Hematopoietic multipotent progenitor cell treated with erythropoietin and hydrocortisone succinate and interleukin-3 and kit ligand, for 8 days (in vitro differentiated cells): ENCODE measurements at regions not wholly inside any gene's neighbourhood (a gene's known extent, or its start where the extent isn't known, plus 50 kb on each side); places are given as distances from the start of the nearest gene placed in this dataset.
A peak's percentile ranks its signal among the peaks of the same experiment; 100 is the strongest.
"Not testable (repeated sequence)": the region's sequence is repeated elsewhere in the genome, so short reads cannot be mapped to it uniquely, and the experiment has no call there.

Source experiments
- DNase-seq: peaks from one replicate; pipeline ENCODE4 v3.0.0-alpha.2; 2015

DNA sequence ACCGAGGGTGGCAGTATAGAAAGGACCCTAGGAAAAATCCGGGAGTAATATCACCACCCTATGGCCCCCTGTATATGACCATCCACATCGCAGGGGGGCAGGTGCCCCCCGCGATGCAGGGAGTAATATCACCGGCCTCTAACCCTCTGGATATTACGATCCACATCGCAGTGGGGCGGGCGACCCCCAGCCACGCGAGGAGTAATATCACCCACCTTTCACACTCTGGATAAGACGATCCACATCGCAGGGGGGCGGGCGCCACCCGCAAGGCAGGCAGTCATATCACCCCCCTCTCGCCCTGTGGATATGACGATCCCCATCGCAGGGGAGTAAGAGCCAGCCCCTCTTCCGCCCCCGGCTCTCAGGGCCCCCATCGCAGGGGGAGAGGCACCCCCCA, 76.7 kb upstream of the RUBCNL start:
- no peak for DNase-seq

DNA sequence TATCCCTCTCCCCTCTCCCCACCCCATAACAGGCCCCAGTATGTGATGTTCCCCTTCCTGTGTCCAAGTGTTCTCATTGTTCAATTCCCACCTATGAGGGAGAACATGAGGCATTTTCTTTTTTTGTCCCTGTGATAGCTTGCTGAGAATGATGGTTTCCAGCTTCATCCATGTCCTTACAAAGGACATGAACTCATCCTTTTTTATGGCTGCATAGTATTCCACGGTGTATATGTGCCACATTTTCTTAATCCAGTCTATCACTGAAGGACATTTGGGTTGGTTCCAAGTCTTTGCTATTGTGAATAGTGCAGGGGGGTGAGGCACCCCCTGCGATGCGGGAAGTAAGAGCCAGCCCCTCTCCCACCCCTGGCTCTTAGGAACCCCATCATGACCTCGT, 73.2 kb upstream of the RUBCNL start:
- not testable (repeated sequence) for DNase-seq

DNA sequence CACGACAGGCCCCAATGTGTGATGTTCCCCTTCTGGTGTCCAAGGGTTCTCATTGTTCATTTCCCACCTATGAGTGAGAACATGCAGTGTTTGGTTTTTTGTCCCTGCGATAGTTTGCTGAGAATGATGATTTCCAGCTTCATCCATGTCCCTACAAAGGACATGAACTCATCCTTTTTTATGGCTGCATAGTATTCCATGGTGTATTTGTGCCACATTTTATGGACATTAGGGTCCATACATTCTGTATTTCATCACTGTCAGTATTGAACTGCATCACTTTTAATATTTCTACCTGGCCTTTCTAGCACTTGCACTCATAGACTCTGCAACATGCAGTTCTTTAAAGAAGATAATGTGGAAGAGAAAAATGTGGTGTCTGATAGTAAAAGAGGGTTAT, 70.2 kb upstream of the RUBCNL start:
- DNase-seq, result not testable (repeated sequence)

DNA sequence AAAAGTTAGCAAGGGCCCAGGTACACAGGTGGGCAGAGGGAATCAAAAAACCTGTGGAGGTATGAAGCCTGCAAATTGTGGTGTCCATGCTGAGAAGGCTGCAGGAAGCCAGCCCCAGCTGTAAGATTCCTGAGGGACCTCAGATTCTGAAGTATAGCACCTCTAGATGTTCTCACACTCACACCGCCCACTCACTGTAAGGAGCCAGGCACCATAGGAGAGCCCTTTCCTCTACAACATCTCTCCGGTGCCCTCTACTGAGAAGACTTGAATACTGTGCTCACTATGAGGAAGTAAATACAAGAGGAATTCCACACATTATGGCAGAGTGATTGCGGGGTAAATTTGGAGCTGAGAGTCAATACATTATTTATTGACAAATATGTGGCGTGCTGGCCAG, 68.9 kb upstream of the RUBCNL start:
- DNase-seq, result peak; percentile 71

DNA sequence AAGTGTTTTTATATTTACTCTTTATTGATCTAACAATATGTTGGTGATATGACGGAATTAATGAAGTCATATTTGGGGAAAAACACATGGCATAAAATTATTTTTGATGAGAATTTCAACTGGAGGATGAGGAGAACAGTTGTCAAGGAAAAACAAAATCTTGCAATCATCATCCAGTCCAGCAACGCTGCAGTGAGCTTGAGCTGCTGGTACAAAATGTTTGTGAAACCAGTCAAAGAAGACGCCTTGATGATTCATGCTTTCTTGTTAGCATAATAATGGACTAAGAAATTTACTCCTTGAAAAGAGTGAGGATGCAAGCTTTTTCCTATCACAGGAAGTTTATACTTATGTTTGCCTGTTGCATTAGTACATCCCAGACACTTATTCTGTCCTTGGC, 64.1 kb upstream of the RUBCNL start:
- not testable (repeated sequence) for DNase-seq

DNA sequence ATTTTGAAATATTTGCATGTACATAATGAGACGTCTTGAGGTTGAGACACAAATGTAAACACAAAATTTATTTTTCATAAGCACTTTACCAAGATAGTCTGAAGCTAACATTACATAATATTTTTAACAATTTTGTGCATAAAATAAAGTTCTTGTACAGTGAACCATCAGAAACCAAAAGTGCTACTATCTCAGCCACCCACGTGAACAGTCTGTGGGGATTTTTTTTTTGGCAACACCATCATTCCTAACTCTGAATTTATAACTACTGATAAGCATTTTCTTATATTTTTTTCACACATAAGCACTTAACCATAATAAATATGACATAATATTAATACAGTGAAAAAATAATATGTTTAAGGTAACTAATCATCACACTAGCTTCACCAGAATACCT, 62.9 kb upstream of the RUBCNL start:
- not testable (repeated sequence) for DNase-seq

DNA sequence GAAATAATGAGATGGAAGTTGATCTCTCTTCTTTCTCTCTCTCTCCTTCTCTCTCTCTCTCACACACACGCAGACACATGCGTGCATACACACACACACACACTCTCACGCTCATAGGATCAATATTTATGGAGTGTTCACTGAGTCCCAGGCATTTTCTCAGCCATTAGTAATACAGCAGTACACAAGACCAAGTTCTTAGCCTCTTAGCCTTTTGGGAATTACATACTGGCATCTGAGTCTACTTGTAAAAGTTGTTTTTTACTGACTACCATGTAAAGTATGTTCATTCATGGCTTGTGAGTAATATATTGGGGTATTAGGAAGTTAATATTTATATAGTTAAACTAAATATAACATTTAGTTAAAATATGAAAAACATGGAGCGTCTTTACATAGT, 61.1 kb upstream of the RUBCNL start:
- not testable (repeated sequence) for DNase-seq

DNA sequence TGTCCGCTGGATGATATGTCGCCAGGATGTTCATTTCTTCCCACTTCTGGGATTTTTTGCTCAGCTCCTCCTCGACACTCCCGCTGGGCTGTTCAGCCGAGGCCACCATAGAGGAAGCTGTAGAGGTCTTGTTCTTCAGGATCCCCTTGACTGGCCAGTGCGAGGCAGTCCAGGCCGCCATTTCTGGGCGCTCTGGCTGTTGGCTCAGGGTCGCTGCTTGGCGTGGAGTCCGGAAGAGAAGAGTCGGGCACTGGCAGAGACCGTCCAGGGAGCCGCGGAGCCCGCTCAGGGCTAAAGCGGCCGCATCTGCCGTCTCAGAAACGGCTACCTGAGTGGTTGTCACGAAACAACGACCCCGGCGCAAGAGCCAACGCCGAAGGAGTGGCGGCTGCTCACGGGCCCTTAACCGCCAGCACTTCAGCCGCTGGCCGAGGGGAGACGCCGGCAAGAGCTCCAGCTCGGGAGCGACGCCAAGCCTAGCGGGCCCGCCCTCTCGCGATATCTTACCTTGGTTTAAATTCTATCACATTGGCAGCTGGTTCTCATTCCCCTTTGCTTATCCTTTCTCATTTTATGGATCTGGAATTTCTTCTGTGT, 50.9 kb upstream of the RUBCNL start:
- not testable (repeated sequence) for DNase-seq
